GM19023 (cell line): ENCODE measurements at regions not wholly inside any gene's neighbourhood (a gene's known extent, or its start where the extent isn't known, plus 50 kb on each side); places are given as distances from the start of the nearest gene placed in this dataset.

ENCODE experiments used
- ATAC-seq: cut with Tn5 transposase; IDR thresholded peaks from one replicate; pipeline ENCODE4 v1.9.1; 2021; ENCODE audit warnings: mild to moderate bottlenecking, moderate library complexity; ENCODE audit not compliant: unreplicated experiment

GRCh38 chr5:1669276-1670155, 130.1 kb downstream of the MRPL36 start:
- ATAC-seq, result no peak

- ATAC-seq, result no peak
Measured at GRCh38 chr5:1668141-1668721, 131.4 kb downstream of the MRPL36 start.

GRCh38 chr5:1667648-1668140, 131.9 kb downstream of the MRPL36 start:
- no peak for ATAC-seq

- no peak for ATAC-seq
Measured at GRCh38 chr5:1666812-1667588, 132.6 kb downstream of the MRPL36 start.

GRCh38 chr5:1666221-1666620, 133.4 kb downstream of the MRPL36 start:
- no peak for ATAC-seq

- ATAC-seq, result no peak
Measured at GRCh38 chr5:1665803-1666202, 133.8 kb downstream of the MRPL36 start.

- no peak for ATAC-seq
Measured at GRCh38 chr5:1665231-1665630, 134.4 kb downstream of the MRPL36 start.

GRCh38 chr5:1663186-1663585, 136.5 kb downstream of the MRPL36 start:
- ATAC-seq, result no peak

- no peak for ATAC-seq
Measured at GRCh38 chr5:1662559-1663085, 137.0 kb downstream of the MRPL36 start.

- no peak for ATAC-seq
Measured at GRCh38 chr5:1661831-1662558, 137.6 kb downstream of the MRPL36 start.

- ATAC-seq, result no peak
Measured at GRCh38 chr5:1661311-1661710, 137.6 kb upstream of the LPCAT1 start.

- no peak for ATAC-seq
Measured at GRCh38 chr5:1660511-1660910, 136.8 kb upstream of the LPCAT1 start.

- ATAC-seq, result no peak
Measured at GRCh38 chr5:1660001-1660400, 136.2 kb upstream of the LPCAT1 start.

- no peak for ATAC-seq
Measured at GRCh38 chr5:1659100-1659981, 135.6 kb upstream of the LPCAT1 start.

GRCh38 chr5:1658665-1659064, 134.9 kb upstream of the LPCAT1 start:
- no peak for ATAC-seq

GRCh38 chr5:1657161-1657741, 133.5 kb upstream of the LPCAT1 start:
- ATAC-seq, result no peak

- ATAC-seq, result no peak
Measured at GRCh38 chr5:1656271-1656975, 132.7 kb upstream of the LPCAT1 start.

- ATAC-seq, result no peak
Measured at GRCh38 chr5:1655496-1656270, 131.9 kb upstream of the LPCAT1 start.
